ENCODE measurements at regions not wholly inside any gene's neighbourhood (a gene's known extent, or its start where the extent isn't known, plus 50 kb on each side); places are given as distances from the start of the nearest gene placed in this dataset.
"Not testable (repeated sequence)": the region's sequence is repeated elsewhere in the genome, so short reads cannot be mapped to it uniquely, and the experiment has no call there.

DNA sequence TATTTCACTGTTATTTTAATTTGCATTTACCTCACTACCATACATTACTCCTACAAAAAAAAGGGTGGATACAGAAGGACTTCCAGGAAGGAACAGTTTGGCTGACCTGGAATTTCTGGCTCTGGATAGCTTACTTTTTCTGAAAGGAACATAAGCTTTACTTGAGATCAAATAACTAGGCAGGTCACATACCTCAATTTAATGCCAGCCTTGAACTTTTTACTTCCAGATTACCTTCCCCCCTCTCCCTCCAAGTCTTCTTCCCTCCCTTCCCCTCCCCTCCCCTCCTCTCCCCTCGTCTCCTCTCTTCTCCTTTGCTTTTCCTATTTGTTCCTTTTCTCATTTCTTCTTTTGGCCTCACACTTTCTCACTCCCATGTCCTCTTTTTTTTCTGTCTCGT is 659.2 kb upstream of the AADAT start:
- no peak overlapping the region for H3K27ac ChIP-seq
- no peak for DNase-seq (ENCODE audit: low read depth, low spot score)

DNA sequence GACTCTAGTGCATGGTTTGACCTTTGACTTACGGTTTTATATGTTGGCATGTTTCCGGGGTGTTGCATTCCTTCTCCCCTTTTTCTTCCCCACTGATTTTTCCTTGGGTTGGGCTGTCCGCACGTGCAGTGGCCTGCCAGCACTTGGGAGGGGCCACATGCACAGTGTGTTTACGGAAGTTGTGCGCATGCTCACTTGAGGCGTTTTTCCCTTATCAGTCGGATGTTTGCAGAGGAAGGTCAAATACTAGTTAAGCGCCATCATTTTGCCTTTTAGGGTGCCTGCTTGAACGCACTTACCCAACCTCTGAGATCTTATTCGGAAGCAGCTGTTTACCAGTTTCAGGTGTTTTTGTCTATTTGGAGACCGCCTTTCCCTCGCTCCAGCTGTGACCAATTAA is 653.9 kb upstream of the AADAT start:
- H3K27ac ChIP-seq, result no peak overlapping the region
- DNase-seq (ENCODE audit: low read depth, low spot score), result no peak

DNA sequence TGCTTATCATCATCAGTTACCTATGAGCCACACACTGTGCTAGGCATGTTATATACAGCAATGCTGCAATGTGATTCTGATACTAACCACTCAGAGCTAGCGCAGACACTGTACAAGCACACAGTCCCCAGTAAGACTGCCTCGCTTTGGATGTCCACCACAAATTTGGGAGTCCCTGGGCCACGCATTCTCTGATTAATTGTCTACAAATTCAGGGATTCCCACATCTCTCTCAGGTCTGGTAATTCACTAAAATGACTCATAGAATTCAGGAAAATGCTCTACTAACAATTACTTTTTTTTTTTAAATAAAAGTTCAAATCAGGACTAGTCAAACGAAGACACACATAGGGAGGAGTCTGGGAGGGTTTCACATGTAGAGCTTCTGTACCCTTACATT is 652.1 kb upstream of the AADAT start:
- DNase-seq (ENCODE audit: low read depth, low spot score), result no peak
- H3K27ac ChIP-seq, result no peak overlapping the region

DNA sequence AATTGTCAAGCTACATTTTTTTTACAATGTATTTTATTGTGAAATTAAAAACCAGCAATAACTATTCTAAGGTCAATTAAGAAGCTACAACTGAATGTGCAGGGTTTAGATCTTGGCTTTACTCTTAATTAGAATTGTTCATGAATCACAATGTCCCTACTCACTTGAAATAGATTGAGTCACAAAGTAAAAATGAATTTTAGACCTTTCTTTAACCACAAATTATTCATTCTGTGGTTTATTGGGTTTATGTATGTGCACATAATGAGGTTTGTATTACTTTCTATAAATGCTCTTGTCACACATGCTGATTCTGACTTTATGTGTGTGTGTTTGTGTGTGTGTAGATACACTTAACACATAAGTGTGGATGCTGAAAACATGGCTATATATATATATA is 647.0 kb upstream of the AADAT start:
- no peak overlapping the region for H3K27ac ChIP-seq
- DNase-seq (ENCODE audit: low read depth, low spot score), result no peak

DNA sequence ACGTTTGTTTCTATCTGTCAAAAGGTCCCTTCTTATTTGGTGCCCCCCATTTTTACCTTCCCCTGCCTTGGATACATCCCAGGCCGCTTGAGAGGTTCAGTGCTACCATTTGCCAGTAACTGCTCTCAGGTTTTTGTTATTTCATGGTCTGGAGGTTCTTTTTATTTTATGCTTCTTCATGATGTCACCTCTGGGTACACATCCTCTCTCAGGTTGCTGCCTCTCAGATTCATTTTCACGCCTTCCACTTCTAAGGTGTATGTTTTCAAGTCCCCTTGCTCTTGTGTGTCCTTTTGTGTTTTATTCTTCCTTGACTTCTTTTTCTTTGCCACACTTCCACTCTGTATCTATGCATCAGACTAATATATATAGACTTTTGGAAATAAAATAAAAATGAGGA is 640.1 kb upstream of the AADAT start:
- DNase-seq (ENCODE audit: low read depth, low spot score), result no peak

DNA sequence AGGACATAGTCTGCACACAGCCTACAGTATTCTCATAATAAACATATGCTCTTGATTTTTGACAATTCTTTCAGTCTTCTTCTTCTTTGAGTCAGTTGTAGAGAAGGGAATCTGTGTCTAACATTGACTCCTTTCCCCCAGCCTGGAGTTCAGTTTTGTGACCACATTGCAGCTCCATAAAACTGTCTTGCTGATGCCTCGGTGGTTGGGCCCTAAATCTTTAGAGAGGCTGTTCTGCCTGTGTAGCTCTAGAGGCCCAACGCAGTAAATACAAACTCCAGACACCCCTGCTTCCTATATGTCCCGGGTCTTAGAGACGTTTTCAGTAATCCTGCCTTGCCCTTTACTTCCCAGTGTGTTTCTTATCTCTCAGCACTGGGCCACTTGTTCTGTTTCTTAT is 639.5 kb upstream of the AADAT start:
- DNase-seq (ENCODE audit: low read depth, low spot score), result no peak
- H3K27ac ChIP-seq, result no peak overlapping the region

More for the DNA sequence above, 640.1 kb upstream of the AADAT start:
- no peak overlapping the region for H3K27ac ChIP-seq

DNA sequence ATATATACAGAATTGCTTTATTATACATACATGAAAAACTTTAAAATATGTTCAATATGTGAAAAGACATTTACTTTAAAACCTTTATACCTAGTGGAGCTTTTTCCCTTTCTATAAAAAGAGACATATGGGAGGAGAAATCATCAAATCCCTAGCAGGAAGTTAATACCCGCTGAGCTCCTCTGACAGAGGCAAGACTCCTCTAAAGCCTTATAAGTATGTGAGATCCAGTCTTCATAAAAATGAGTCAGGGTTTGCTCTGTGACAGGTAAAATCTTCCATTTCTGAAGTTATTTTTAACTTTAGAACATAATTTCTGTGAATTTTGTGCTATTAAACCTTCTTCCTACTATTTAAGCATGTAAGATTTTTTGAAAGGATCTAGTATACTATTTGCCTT is 634.4 kb upstream of the AADAT start:
- no peak for DNase-seq (ENCODE audit: low read depth, low spot score)

DNA sequence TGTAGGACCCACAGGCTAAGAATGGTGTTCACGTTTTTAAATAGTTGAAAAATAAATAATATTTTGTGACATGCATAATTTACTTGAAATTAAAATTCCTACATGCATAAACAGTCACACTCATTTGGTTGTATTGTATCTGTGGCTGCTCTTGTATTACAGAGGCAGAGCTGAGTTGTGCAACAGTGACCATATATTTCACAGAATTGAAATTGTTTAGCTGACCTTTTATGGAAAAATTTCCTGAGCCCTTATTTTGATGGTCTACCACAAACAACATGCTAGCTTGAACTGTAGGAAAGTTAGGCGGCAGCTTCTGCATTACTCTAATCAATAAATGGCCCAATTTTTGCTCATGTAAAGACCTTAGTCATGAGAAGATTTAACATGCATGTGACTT is 633.4 kb upstream of the AADAT start:
- H3K27ac ChIP-seq, result no peak overlapping the region
- no peak for DNase-seq (ENCODE audit: low read depth, low spot score)

More for the DNA sequence above, 634.4 kb upstream of the AADAT start:
- no peak overlapping the region for H3K27ac ChIP-seq

DNA sequence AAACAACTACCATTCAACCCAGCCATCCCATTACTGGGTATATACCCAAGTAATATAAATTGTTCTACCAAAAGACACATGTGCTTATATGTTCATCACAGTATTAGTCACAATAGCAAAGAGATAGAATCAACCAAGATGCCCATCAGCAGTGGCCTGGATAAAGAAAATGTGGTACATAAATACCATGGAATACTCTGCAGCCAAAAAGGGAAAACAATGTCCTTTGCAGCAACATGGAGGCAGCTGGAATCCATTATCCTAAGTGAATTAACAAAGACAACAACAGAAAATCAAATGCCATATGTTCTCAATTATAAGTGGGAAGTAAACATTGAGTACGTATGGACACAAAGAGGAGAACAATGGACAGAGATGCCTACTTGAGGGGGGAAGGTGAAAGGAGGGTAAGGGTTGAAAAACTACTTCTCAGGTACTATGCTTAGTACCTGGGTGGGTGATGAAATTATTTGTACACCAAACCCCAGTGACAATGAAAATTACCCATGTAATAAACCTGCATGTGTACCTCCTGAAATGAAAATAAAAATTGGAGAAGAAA is 632.1 kb upstream of the AADAT start:
- DNase-seq (ENCODE audit: low read depth, low spot score), result no peak
- H3K27ac ChIP-seq, result no peak overlapping the region

DNA sequence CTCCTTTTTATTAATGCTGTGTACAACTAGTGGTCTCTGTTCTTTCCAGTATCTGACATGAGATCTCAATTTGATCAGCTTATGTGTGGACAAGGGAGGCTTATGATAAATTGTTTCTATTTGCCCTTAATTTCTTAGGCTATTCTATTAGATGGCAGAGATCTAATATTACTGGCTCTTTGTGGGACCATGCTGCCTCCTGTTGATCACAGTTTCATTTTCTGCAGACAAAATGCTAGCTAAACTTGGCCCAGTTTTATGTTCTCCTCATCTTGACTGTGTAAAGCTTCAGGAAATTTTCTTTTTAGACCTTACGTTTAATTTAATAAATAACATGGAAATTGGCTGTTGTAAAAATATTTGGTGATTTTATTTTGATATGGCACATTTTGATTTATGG is 627.1 kb upstream of the AADAT start:
- no peak overlapping the region for H3K27ac ChIP-seq
- no peak for DNase-seq (ENCODE audit: low read depth, low spot score)

DNA sequence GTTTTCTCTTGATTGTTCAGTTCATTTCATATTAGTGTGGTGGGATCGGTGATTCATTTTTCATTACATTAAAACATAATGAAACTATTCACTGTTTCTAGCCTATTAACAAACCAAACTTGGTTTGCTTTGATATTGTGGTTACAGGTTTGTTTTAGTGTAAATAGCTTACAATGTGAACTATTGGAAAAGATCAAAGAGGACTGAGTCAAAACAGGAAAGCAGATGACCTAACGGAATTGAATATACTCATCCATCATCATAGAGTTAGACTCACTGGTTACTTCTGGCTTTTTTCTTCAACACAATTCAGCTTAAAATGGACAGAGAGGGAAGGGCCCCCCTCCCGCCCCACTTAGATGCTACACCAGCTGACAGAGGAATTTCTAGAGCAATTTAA is 616.2 kb upstream of the AADAT start:
- DNase-seq (ENCODE audit: low read depth, low spot score), result no peak
- H3K27ac ChIP-seq, result no peak overlapping the region

DNA sequence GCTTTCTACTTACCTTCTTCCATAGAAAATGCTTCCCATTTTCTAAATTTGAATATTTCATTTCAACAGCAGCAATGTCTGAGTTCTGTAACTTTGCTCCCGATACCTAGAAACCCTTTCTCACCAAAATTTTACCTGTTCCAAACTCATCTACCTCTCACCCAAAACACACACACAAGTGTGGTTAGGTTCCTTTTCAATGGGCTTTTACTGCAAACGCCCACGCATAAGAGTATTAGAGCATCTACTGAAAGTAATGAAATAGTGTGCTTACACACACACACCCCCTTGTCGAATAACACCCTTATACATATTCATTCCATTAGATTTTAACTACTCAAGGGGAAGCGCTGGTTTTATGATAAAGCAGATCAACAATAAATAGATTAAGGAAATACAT is 610.3 kb upstream of the AADAT start:
- H3K27ac ChIP-seq, result no peak overlapping the region

DNA sequence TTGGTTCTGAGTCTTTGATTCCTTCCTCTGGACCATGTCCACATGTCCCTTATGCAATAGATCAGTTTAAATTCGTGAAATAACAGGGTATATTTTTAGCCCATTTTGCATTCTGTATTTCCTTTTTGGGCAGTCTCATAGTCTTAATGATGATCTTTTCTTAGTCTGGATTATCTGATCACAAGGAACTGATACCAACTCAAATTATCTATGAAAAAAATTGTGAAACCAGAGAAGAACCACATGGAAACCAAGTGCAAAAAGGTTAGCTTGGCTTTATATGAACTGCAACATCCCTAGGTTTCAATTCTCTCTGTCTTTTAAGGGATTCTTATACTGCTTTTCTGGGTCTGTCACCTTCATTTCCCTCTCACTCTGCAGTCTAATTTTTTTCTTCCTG is 608.6 kb upstream of the AADAT start:
- DNase-seq (ENCODE audit: low read depth, low spot score), result no peak
- no peak overlapping the region for H3K27ac ChIP-seq

More for the DNA sequence above, 610.3 kb upstream of the AADAT start:
- no peak for DNase-seq (ENCODE audit: low read depth, low spot score)

DNA sequence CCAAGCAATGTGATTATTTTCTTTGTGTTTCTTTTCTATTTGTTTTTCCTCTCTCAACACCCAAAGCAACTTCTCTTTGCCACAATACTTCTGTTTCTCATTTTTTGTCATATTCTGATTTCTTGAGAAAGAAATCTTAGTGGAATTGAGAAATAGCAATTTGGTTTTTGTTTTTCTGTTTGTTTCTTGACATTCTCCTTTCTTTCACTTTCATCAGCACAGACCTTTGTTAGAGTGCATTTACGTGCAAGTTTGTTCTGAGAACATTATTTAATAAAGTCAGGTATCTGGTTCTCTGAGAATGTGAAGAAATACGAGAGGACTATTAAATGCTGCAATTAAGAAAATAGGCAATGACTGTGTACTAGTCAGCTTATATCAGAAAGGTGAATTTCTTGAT is 608.1 kb upstream of the AADAT start:
- DNase-seq (ENCODE audit: low read depth, low spot score), result no peak

DNA sequence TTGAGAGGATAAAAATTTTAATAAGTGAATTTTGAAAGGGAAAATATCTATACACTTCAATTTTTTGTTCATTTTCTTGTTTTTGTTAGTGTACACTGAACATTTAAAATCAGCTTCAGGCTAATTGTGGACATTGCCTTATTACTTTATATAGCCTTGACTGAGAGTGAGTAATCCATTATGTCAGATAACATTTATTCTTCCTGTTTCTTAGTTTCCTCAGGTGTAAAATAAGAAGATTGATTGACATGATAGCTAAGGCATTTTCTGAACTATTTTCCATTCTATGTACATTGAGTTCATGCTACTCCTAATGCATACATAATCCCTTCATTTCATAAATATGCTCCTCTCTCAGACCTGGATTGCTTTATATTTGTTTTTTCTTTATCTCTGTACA is 607.3 kb upstream of the AADAT start:
- no peak for DNase-seq (ENCODE audit: low read depth, low spot score)
- no peak overlapping the region for H3K27ac ChIP-seq

More for the DNA sequence above, 608.1 kb upstream of the AADAT start:
- no peak overlapping the region for H3K27ac ChIP-seq

DNA sequence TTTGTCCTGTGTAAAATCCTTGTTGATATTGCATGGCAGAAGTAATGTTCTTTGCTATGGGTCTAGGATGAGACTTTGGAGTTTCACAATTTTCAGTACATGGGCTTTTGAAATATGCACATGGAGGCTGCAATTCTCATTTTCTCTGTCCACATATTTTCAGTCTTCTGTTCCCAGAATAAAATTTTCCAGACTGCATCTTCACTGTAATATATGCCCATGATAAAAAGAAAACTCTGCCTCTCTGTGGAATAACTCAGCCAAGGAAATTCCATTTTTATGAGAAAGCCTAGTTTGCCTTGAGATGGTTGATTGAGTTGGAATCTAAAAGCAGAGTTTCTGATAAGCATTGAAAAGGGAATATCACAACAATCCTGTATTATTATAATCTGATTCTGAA is 601.4 kb upstream of the AADAT start:
- no peak for DNase-seq (ENCODE audit: low read depth, low spot score)
- no peak overlapping the region for H3K27ac ChIP-seq

DNA sequence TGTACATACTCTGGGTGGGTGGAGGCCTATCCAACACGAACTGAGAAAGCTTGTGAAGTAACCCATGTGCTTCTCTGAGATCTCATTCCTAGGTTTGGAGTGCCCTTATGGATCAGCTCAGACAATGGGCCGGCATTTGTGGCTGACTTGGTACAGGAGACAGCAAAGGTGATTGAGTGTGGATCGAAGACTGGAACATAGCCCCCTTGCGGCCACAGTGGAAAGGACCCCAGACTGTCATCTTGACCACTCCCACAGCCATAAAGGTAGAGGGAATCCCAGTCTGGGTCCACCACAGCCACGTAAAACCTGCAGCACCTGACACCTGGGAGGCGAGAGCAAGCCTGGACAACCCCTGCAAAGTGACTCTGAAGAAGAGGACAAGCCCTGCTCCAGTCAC is 598.0 kb upstream of the AADAT start:
- no peak for DNase-seq (ENCODE audit: low read depth, low spot score)

DNA sequence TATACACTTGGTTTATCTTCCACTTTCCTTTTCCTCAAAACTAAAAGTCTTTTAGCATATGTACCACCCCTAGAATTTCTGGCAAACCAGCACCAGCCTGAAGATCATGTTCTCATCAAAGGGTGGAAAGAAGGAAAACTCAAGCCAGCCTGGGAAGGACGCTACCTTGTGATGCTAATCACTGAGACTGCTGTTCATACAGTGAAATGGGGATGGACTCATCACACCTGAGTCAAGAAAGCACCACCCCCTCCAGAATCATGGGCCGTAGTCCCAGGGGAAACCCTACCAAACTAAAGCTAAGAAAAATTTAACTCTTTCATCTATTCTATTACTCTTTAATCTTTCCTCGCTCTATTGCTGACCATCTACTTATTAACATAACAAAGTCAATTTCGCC is 595.9 kb upstream of the AADAT start:
- not testable (repeated sequence) for H3K27ac ChIP-seq; DNase-seq (ENCODE audit: low read depth, low spot score)

More for the DNA sequence above, 598.0 kb upstream of the AADAT start:
- H3K27ac ChIP-seq, result no peak overlapping the region

DNA sequence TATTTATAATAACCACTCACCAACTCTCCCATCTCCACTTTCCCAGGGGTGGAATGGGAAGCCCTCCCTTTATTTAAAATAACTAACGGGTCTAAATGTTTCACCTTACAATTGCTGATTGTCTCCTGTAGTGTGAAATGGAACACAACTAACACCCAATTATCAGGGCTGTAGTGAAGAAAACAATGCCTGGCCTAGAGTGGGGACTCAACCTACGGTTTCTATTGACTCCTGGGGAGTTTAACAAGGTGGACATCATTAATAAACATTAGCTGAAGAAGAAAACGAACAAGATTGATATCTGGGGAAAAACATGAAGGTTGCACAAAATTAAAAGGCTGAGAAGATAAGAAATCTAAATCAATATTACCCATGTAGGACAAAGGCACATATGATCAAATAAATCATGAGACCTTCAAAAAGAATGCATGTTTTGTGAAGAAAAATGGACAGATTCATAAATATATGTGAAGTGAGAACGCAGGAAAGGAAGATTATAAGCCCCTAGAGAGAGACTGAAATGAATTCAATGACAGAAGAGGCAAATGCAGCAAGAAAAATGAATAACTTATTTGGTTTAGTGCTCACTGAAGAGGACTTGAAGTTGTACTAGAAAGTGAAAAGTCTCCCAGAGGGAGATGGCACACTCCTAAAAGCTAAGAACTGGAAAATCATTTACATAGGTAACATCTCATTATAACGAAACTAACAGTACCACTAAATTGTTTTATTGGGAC is 593.0 kb upstream of the AADAT start:
- DNase-seq (ENCODE audit: low read depth, low spot score), result no peak
- no peak overlapping the region for H3K27ac ChIP-seq

DNA sequence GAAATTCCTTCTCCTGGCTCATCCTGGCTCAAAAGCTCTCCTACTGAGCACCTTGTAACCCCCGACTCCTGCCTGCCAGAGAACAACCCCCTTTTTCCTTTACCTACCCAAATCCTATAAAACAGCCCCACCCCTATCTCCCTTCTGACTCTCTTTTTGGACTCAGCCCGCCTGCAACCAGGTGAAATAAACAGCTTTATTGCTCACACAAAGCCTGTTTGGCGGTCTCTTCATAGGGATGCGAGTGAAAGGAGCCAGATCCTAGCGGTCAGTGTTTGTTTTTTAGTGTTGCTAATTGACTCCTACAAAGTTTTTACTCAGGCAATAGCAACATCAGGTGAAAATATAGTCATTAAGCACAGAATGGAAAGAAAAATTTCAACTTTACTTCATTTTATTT is 592.3 kb upstream of the AADAT start:
- not testable (repeated sequence) for DNase-seq (ENCODE audit: low read depth, low spot score); H3K27ac ChIP-seq

DNA sequence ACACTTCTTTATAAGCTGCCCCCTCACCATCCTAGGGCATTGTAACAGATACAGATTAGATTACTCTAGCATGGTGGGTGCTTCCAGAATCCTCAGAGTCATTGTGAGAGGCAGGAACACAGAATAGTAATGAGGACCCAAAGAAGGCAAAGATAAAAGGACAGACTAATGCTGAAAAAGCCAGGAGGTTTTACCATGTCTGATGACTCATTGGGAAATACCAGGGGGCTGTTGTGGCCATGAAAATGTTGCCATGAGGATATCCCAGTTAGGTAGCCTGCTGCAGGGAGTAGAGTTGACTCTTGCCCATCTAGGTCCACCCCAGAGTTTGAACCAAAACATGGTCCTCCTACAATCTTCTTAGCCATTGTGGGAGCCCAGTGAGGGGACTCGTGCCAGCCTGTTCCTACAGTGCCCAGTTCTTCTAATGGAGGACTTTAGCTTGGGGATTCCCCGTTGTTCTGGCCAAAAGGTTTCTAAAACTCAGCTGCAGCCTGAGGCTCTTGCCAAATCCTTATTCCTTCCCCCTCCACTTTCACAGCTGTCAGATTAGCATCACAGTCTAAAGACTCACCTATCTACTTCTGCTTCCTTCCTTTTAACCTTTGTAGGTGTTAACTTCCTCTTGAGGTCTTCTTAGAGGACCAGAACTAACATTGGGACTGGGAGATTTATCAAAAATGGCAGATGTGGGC is 586.0 kb upstream of the AADAT start:
- DNase-seq (ENCODE audit: low read depth, low spot score), result no peak
- H3K27ac ChIP-seq, result no peak overlapping the region

DNA sequence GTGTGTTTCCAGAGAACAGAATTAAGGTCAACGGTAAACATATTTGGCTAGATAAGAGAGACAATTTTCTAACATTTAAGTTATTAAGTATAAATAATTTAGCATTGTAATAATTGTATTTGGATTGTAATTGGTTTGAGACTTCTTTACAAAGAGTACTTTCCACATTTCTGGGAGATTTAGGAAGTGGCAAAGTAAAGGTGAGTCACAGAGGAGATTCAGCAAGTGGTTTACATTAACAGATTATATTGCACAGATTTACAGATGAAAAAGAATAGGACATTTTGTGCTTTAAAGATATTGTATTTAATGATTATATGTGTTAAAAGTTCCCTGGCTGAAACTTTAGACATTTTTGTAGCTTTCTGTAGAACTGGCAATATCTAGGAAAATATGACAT is 584.4 kb upstream of the AADAT start:
- no peak overlapping the region for H3K27ac ChIP-seq
- DNase-seq (ENCODE audit: low read depth, low spot score), result no peak

Measured in epithelial cell of prostate (primary cell).